CD1c-positive myeloid dendritic cell (primary cell): ENCODE measurements at regions not wholly inside any gene's neighbourhood (a gene's known extent, or its start where the extent isn't known, plus 50 kb on each side); places are given as distances from the start of the nearest gene placed in this dataset.

ENCODE experiments used
- DNase-seq: peaks from one replicate; pipeline ENCODE4 v3.0.0-alpha.2; 2016; ENCODE audit errors: extremely low spot score

DNA sequence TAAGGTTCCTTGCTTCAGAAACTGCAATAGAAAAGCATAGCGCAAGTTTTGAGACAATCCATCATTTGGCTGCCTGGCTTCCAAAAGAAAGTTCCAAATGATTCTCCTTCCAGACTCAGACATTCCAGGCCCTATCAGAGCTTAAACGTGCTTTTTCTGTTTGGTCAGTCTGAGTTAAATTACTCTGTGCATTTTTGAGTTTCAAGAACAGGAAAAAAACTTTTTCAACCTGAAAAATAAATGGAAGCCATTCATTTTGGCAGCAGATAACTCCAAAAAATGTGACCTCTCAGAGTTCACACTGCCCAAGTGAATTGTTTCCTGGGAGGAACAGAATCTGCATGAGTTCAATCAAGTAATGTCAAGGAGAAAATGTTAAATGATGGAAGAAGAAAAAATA, 354.2 kb downstream of the CXCL12 start:
- no peak for DNase-seq

DNA sequence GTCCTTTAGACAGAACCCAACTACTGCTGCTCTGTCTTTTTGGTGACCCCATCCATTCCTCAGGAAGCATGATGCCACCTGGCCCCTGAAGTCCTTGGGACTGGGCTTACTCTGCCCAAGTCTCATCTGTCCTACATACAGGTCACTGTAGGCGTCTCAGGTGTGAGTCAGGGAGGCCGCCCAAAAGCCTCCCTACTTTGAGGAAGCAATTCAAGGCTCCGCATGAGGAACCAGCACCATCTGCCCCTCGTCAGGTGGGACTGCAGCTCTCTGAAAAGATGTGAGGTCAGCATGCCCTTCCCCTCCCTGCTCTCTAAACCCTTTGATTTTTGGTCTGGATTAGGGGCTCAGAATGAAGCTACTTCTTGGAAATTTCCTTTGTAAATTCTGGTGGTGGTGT, 354.8 kb downstream of the CXCL12 start:
- peak; percentile 18 for DNase-seq

DNA sequence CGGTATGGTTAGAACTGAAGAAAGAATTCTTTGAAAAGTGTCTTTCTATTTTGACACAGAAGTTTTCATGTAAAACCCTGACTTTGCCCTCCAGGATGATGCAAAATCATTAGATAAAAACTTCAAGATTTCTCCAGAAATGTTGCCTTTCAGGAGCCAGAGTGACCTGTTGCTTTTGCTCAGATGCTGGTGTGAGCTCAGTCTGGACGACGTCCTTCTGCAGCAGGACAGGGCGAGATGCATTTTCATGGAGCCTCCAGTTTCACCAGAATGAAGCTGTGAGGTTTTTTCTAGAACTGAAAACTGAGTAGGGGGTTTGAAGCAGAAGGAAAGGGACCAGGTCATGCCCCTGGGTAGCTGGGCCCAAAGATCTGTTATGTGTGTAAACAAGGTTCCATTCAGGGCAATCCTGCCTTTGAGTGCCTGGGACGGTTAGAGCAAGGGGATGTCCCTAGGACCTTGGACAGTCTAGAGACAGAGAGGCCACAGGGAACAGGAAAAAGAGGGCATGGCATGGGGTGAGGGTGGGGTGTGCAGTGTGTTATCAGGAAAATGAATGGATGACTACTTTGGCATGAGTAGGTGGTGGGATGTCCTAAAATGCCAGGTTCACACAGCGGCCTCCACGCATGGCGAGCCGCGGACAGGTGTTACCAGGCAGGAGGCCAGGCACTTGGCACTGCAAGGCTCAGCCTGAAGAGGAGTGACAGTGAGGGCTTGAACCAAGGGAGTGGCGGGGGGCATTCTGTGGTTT, 356.3 kb downstream of the CXCL12 start:
- no peak for DNase-seq

DNA sequence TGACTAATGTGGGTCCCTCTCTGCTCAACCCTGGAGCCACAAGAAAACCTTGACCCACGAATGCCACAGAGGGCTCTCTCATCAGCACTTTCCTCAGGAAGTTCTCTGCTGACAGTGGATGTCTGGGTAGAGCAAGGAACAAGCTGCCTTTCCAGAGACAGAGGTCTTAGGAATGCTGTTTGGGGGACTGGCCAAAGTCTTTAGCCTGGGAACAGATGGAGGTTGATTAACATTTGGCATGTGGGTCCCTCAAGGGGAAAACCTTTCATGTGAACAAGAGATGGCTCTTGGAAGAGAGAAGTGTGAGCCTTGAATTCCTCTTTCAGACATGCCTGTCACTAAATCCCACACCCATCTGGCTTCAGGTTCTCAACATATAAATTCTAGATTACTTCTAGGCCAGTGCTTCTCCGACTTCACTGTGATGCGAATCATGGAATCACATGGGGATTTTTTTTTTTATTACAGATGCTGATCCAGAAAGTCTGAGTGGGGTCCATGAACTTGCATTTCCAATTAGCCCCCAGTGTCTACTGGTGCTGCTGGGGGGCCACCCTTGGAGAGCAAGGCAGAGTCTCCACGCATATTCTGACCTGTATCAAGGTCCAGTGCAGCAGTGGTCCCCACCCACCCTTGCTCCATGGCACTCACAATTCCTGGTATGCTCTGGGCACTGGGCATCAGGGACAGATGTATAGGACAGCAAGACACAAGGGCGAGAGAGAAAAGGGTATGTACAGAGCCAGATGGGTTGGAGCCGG, 360.4 kb downstream of the CXCL12 start:
- DNase-seq: no peak

DNA sequence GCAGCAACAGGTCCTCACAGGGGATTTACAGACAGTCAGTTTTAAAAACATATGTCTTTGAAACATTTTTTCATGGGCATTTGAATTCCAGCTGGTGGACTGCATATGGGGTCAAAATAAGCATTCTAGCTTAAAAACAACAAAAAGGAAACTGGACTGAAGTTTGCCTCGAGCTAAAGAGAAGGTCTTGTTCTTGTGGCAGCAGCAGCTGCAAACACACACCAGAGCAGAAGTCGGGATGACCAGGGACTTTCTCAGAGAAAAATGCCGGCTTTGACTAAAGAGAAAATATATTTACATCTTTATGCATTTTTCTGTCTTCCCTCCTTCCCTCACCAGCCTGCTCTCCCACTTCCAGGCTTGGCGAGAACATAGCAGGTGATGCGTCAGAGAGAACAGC, 361.4 kb downstream of the CXCL12 start:
- DNase-seq: no peak

DNA sequence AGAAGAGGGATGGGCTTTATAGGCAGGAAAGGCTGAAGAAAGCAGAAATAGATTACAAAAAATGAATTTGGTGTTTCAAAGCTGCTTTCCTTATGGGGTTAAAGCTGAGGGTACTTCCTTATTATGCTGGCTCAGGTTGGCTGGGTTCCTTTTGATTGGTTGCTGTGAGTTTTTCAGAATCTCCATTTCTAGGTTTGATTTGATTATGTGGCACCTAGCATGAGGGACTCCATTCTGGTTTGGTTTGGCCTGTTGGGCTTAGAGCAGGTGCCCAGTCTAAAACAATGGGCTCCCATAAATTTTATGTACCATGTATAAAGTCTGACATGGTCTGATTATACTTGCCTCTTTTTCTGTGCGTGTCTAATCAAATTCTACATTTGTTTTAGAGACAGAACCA, 362.7 kb downstream of the CXCL12 start:
- DNase-seq: no peak

DNA sequence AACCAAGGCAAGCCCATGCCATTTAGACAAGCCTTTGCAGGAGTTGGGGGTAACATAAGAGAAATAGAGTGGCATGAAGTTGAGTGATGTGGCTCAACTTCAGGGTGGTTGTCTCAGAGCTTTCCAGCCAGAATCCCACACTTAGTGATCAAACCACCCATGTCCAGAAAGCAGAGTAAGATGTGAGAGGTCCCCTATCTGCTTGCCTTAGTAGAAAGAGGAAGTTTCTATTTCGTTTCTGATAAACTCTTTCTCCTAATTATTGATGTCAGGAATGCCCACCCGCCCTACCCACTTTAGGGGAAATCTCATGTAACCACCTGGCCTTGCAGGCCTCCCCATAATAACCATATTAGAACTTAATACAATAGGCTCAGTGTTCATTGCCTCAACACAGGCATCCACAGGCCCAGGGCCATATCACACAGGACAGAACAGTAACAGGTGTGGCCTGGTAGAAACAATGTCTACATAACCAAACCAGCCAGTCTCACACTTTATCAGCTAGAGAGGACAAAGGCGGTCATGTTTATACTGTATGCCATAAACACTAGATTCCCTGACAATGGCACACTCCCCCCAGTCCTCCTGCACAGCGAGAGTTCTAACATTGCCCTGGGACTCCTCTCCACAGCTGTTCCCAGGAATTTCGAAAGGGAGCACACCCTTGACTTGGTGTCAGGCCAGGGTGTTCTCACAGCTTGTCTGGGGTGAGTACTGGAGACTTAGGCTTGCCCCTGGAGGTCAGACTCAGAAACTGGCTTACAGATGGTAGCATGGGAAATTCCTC, 364.4 kb downstream of the CXCL12 start:
- no peak for DNase-seq

DNA sequence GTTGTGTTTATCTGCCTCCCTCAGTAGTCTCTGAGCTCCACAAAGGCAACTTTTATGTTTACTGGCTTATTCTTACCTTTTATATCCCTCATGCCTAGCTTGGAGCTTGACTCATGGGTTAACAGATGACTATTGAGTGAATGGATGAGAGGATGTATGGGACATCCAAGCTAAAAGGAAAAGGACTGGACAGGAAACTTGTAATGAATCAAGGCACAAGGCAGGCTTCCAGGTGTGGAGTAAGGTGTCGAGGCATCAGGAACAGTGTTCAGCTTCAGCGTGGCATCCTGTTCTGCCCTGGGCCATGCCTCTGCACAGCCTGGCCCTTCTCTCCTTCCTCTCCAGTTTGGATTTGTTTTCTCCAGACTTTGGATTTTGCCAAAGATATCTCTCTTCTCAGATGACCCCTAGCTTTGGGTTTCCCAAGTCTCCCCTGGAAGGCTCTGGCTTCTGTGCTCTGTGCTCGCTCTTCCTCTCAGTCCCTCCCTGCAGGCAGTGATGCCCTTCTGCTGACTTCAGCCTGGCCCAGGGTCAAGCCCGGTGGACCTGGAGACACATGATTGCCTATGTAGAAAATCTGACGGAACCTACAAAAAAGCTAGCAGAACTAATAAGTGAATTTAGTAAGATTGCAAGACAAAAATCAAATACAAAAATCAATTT, 367.3 kb downstream of the CXCL12 start:
- no peak for DNase-seq

DNA sequence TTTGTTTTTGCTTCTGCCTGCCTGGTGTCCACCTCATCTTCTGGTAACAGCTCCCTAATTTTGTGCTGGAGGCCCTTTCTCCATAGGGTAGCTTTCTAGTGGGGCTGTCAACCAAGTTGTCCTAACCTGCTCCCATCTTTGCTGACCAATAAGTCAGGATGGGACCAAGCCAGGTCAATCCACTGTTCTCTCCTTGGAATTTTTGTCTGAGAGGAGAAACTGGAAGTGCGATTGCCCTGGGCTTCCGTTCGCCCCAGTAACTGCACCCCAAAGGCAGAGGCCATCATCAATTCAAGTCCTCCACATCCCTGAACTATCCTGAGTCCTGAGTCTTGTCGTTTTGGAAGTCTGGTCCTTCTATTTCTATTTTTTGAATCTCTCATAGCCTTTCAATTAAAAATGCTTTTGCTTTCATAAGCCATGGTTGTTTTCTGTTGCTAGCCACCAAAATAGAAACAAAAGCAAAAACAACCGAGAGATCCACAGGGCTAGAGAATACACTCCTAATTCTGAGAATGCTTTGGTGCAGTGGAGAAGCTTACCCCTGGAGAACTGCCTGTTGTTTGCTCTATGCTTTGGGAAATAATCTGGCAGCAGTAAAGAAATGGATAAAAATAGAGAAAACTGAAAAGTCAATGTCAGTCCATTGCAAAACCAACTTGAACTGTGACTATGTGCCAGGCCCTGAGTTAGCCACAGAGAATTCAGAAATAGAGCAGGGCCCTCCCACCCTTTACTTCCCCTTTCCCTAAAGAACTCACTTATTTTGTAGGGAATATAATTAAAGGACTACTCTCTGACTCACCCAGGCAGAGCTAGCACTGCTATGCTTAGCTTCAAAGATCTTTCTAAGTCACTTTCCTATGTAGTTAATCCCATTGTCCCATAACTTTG, 368.1 kb downstream of the CXCL12 start:
- peak; percentile 11 for DNase-seq

DNA sequence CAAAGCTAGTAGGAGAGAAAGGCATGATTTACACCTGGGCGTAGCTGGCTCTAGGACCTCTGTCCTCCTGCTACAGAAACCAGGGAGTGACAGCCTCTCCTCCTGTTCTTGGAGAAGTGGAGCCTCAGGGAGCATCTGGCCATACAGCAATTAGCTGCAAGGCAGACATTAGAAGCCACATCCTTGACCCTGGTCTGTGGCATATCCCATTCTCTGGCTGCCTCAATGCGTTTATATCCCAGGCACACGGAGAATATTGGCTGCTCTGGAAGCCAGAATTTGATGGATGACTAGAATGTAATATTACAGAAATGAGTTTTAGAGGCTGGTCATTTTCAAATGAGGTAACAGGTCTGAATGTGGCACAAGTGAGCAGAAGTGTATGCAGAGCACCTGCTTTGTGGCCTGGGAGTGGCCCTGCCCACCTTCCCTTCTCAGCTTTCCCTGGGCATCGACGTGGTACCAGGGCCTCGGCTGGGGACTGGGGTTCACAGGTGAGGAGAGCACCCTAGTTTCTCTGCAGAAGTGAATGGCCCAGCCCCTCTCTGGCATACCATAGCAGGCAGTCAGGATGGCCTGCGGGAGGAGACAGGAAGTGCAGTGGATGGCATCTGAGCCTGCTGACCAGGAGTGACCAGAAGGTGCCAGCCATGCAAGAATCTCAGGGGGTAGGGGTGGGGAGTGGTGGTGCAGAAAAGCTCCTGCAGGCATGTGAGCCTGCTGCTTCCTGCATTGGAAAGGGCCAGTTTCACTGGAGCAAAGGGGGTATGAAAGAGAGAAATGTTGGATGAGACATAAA, 367.2 kb upstream of the ZNF32 start:
- no peak for DNase-seq

DNA sequence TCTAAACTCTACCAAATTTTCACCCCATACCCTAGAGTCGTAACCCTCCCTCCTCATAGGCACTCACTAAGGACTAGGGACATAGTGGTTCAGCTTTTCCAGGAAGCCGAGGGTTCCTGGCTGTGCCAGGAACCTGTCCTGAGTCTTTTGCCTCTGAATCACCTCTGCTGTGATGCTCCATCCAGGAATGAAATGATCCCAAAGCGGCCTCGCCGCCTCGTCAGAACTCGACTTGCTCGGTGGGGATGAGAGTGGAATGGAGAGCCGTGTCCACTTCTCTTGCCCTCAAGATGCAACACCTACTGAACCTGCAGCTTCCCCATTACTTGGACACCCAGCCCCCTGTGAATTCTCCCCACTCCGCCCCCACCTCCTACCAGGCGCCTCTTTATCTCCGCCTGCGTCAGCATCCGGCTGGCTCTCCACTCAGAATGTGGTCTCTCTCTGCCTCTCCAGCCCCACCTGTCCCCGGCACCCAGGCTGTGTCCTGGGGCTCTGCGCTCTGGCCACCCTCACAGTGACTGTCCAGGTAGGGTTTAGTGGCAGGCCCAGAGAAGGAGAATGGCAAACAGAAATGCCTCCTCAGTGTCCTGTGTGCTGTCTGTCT, 366.1 kb upstream of the ZNF32 start:
- no peak for DNase-seq

DNA sequence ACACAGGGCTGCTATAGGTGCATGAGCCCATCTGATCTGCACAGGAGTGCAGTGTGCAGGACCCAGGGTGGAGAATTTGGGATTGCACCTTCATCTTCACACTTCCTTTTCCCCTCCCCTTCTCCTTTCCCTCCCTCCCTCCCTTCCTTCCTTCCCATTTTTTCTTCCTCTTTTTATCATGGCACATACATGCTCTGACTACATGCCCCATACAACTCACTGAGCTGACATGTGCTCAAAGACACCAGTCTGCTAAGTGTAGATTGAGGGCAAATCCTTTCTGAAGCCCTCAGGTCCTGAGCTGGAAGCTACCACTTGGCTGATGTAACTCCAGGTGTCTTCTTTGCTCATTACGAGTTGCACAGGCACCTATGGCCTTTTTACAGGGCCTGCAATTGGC, 365.3 kb upstream of the ZNF32 start:
- no peak for DNase-seq

DNA sequence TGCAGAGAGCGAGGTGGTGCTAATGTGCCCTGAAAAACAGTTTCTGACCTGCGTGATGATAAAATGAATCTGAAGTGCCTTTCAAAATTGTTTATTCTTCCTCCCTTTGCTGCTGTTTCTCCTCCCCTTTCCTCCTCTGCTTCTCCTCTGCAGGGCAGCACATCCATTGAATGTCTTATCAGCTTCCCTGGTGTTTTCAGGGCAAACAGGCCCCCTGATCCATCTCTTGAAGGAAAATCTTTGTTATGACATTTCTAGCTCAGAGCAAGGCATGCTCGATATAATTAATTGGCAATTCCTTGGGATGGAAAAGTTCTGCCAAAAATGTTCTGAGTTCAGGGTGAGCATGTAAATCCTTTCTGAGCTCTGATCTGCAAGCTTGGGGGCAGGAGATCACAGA, 364.2 kb upstream of the ZNF32 start:
- no peak for DNase-seq

DNA sequence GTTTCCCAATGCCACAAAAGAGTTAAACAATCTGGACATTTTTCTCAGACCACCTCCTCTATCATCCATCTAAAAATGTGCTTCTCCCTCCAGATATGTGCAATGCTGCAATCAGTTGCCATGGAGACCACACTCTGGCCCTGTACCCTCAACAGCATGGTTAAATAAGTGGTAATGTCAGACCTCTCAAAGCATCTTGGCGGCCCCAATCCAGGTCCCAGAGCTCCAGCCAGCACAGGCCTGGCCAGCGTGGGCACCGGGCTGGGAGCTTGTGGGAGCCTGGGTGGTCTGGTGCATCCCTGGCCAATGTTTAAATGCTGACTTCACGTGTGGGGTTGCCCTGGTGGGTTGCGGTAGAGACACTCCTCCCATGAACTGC, 362.9 kb upstream of the ZNF32 start:
- DNase-seq: no peak

DNA sequence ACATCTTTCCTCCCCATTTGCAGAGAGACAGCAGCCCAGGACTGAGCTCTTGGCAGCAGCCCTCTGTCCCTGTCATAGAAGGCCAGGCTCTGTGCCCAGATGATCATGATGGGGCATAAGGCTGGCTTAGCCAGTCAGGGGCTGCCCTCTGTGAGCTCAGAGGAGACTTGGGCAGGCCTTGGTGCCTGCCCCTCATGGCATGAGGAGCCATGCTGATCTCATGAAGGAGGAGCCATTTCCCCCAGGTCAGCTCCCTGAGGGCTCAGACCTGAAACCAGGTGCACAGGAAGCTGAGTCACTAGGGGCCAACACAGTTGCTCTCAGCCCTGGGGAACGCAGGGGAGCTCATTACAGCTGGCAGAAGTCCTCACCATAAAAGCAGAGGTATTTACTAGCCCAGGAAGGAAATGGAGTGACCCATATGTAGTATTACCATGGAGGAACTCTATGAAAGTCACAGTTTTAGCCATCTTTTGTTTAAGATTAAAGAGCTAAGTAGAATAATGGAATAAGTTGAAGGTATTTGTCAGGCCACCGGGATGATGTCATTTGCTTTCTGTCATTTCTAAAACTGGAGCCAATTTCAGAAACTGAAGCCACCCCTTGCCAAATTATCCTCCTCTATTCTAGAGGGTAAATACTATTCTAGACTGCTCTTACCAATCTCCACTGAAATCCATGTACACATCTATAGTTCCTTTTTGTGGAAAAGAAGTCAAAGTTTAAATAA, 362.4 kb upstream of the ZNF32 start:
- DNase-seq: no peak

DNA sequence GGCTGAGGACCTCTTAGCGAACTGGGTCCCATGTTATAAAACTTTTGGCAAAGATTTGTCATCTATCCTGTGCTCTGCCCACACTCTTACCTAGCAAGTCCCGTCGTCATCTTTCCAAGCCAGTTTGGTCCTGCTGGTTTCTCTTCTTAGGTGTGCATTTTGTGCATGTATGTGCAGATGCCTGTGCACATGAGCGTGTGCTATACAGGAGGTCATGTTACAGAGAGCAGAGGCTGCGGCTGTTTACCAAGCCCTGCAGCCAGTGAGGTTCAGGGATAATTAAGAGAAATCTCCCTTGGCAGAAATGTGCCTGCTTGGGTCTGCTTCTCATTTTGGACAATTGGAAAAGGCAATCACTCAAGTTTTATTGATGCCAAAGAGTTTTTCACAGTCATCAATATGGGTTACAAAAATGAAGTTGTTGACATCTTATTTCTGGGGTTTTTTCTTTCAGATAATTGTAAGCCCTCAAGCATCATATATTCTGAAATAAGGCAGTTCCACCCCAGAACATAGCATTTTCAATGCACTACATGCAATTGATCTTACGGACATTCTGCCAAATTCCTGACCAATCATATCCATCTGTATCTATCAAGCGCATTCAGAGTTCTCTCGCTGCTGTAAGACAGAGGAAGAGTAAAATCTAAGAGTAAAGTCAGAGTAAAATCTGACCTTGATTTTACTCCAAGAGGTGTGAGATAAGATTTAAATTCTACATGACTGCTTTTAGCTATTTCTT, 361.4 kb upstream of the ZNF32 start:
- DNase-seq: no peak

DNA sequence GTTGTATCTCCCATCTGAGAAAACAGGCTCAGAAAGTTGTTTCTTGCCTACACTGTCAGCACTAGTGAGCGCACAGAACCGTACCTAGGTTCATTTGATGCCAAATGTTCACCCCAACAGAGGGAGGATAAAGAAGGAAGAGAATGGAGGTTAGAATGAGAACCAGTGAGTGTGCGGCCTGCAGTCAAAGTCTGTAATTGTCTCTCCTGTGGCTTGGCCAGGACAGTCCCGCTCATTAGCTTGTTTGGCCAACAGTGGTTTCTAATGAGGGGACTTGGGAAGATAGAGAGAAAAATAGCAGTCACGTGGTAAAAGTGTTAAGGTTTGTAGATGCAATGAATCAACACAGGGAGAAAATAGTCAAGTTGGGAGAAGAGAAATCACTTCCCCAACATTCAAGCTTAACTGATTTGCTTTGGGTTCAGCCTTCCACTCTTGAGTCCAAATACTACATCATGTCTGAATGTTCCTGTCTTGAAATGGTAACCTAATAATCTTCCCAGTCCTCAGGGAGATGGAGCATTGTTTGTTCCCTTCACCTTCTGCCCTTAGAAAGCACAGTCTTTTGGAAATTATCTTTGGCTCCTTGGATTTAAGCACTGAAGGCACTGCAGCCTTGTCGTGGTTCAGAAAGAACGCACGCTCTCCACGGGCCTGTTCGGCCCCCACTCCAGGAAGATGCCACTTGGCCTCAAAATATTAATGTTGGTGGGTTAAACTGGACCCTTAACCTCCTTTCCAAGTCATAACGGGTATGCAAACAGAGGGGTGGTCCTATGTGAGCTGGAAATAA, 360.4 kb upstream of the ZNF32 start:
- no peak for DNase-seq
